ENCODE measurements at regions not wholly inside any gene's neighbourhood (a gene's known extent, or its start where the extent isn't known, plus 50 kb on each side); places are given as distances from the start of the nearest gene placed in this dataset.
"Not testable (repeated sequence)": the region's sequence is repeated elsewhere in the genome, so short reads cannot be mapped to it uniquely, and the experiment has no call there.

DNA sequence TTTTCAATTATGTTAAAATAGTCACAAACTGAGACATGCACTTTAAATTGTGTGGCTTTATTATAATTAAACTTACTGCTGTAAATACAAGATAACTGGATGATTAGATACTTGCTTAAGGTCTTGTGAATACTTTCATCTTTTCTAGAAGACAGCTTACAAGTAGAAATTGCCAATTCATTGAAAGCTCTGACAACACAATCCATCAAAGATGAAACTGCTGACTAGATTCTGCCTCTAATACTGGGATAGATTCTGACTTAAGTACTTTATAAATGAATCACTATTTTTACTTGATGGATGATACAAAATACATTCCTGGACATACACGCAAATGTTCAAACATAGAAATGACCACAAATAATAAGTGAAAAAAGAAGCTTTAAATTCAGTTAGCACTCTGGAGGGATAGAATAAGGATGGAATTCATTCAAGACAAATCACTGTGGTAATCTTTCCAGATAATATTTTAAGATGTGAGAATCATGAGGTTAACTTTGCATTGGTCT lies 876.8 kb downstream of the RPS29 start:
- DNase-seq (ENCODE audit: low spot score): no peak

DNA sequence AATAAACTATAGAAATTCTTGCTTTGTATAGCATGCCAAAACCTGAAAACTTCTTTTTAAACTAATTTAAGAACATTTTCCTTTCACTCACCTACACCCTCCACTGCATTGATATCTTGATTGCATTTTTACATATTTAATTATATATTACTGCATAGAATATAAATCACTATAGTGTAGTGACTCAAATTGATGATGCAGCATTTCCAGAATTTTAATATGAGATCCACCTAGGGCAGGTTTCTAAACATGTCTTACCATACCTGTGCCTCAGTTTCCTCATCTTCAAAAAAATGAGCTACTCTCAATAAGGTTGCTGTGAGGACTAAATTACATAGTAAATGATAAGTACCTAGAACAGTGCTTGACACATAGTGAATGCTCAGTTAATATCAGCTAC lies 881.5 kb downstream of the RPS29 start:
- DNase-seq (ENCODE audit: low spot score): no peak

DNA sequence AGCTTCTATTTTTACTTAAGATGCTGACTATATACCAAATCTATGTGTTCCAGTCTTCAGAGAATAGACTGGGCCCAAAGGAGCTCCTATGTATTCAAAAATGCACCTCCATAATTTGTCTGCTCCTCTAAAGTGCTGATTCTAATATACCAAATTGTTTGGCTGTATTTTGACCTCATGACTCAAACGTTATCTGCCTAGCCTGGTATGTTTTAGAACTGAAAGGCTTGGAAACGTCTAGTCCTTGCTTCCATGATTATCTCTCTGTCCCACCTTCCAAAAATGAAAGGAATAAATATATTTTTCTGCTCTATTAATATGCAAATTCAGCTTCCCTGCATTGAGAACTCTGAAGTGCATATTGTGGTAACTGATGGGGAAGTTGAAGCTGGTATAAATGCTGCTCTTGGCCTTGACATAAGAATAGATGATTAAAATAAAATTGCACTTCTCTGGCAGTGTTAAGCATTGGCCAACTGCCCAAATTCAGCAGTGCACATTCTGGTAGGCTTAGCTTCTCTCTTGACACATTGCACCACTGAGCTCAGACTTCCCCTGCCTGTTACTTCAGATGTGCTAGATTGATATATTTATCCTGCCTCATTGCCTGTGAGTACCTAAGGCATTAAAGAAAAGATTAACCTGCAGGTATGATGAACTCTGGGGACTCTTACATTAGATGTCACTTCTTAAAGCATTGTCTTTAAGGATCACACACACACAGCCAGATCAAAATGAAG lies 882.3 kb downstream of the RPS29 start:
- no peak for DNase-seq (ENCODE audit: low spot score)

DNA sequence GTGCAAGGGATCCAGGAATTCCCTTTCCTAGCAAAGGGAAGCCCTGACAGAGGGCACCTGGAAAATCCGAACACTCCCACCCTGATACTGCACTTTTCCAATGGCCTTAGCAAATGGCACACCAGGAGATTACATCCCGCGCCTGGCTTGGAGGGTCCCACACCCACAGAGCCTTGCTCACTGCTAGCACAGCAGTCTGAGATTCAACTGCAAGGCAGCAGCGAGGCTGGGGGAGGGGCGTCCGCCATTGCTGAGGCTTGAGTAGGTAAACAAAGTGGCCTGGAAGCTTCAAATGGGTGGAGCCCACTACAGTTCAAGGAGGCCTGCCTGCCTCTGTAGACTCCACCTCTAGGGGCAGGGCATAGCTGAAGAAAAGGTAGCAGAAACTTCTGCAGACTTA lies 888.8 kb downstream of the RPS29 start:
- not testable (repeated sequence) for DNase-seq (ENCODE audit: low spot score)

DNA sequence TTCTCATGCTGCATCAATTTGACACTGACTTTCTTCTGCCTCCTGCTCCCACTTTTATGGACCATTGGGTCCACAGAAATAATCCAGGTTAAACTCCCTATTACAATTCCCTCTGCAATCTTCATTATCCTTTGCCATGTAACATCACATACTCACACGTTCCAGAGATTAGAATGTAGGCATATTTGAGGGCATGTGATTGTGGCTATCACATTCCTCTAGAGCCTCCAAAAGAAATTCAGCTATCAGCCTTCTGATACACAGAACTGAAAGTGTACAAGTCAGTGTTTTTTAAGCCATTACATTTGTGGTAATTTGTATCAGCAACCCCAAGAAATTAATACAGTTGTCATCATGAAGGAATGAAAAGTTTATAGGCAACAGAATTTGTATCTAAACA lies 892.4 kb downstream of the RPS29 start:
- no peak for DNase-seq (ENCODE audit: low spot score)

DNA sequence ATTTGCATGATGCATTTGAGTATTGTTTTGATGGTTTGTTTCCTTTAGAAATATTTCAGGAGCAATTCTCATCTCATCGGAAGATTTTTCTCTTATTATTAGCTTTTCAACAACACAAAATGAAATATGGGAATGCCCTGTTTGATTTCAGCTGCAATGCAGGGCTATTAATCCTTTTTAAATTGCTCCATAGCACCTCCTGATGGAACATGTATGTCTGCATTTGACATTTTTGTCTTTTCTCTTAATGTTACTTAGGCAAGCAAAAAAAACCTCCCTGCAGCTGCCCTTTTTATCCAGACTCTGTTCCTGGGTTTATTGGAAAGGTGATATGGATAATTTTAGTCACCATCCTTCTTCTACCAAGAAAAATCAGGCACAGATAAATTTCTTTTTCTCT lies 895.8 kb downstream of the RPS29 start:
- DNase-seq (ENCODE audit: low spot score): no peak

DNA sequence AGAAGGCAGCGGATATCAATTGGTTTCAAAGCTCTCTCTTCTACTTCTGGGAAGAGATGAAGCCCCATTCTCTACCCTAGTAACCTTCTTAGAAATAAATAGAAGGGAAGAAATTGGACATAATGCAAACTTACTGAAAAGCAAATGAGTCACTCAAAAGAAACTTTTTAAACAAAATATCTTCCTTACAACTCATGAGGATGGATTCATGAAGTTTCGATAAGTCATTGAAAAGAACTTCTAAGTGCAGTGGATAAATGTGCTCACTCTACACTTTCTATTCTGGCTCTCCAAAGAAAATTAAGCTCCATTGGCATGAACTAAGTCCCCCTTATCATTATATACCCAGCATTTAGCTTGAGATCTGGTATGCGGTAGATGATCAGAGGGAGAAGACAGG lies 899.5 kb downstream of the RPS29 start:
- DNase-seq (ENCODE audit: low spot score): no peak

DNA sequence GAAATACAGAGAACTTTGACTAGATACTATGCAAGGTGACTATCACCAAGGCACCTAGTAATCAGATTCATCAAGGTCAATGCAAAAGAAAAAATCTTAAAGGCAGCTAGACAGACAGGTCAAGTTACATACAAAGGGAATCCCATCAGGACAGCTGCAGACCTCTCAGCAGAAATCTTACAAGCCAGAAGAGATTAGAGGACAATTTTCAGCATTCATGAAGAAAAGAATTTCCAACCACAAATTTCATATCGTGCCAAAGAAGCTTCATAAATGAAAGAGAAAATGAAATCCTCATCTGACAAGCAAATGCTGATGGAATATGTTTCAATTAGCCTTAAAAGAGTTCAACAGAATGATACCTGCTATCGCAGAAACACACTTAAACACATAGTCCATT lies 913.7 kb downstream of the RPS29 start:
- no peak for DNase-seq (ENCODE audit: low spot score)

DNA sequence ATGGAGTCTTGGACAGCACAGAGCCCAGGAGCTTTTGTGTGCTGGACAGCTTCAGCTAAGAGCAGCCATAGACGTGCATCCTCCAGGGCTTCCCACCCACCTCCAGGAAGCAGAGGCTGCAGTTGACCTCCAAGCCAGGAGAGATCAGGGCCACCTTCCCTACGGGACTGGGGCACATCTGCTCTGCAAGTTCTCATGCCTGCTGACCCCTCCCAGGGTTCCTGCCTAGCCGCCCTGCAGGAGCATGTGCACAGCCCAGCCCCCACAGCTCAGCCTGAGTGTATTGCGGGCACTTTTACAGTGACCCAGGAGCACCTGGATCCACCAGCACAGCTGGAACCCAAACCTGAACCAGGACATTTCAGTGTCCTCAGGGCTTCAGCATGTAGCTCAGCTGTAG lies 915.2 kb downstream of the RPS29 start:
- DNase-seq (ENCODE audit: low spot score): no peak

DNA sequence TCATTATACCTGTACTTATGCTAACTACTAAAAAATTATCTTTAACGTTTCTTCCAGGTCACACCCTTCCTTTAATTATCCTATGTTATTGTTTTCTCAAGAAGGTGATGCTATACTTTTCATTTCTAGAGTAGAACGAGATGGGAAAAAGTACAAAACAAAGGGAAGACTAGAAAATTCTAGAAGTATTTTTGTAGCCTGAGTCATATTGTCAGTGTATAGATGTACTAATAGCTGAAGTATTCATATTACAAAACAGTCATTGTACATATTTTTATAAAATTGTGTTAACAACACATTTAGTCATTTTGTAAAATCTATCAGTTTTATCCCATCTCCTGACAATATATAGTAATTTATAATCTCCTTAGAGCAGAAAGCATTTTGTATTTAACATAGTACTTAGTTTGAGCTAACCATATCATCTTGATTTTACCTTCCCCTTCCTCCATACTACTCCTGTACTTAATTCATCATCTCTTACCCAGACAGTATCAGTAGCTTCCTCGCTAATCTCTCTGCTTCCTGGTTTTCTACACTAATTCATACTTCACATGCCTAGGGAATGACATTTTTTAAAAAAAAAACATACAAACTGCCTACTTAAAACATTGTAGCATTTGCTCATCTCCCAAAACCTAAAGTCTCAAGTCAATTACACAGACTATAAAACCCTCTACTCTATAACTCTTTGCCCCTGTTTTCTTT lies 920.9 kb downstream of the RPS29 start:
- DNase-seq (ENCODE audit: low spot score): no peak

DNA sequence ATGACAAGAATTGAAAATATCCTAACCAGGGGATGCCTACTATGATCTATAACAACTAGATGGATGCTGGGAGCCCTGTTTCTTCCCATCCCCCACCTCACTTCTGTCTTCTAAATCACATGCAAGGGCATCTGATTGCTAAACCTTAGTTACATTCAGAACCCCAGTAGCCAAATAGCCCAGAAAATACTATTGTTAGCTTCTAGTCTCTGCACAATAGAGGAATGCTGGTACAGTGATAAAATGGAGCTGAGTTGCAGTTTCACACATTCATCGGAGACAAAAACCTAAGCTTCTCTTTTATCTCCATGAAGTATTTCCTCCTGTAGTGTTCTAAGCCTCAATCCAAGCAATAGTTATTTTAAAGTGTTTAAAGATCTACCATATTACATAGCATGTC lies 942.9 kb downstream of the RPS29 start:
- no peak for DNase-seq (ENCODE audit: low spot score)

DNA sequence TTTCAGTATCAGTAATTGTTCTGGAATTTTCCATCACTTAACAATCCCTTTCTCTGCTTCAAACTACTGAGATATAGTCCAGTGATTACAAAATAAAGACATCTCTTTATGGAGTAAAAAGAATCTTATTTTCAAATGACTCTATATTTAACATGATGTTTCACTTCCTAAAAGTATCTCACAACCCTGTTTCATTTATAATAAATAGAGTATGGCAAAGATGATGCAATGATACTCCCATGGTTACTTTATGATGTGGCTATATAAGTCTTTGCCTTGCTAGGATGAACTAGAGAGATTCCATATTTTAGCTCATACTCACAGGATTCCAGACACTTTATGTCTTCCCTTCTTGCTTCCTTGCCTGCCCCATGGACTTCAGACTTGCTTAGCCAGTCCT lies 953.5 kb upstream of the MDGA2 start:
- no peak for DNase-seq (ENCODE audit: low spot score)

DNA sequence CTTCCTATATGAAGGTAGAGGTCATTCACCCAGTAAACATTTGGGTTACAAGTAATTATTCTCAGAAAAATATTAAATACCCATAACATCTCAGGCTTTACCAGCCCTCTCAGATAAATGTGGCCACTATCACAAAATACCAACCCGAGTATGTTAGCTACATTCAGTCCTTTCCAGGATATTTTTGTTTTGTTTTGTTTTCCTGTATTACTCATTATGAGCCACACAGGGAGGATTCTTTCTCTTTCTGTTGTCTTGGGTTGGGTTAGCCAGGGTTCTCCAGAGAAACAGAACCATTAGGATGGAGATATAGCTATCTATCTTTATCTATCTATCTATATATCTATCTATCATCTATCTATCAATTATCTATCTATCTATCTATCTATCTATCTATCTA lies 947.6 kb upstream of the MDGA2 start:
- DNase-seq (ENCODE audit: low spot score): no peak

DNA sequence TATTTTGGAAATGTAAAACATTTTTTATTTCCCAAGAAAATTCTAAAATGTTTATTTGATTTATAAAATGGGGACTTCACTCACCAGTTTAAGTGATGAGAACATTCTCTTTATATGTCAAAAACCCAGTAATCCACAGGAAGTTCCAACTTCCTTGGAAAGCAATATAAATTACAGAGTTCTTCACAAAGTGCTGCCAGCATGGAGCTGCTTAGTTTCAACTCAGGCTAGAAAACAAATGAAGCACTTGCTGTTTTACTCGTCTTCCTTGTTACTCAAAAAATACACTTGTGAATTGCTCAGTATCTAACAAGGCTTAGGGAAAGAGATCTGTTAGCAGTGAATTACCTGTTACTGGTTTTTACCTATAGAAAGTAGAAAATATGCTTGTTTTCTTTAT lies 942.7 kb upstream of the MDGA2 start:
- no peak for DNase-seq (ENCODE audit: low spot score)

DNA sequence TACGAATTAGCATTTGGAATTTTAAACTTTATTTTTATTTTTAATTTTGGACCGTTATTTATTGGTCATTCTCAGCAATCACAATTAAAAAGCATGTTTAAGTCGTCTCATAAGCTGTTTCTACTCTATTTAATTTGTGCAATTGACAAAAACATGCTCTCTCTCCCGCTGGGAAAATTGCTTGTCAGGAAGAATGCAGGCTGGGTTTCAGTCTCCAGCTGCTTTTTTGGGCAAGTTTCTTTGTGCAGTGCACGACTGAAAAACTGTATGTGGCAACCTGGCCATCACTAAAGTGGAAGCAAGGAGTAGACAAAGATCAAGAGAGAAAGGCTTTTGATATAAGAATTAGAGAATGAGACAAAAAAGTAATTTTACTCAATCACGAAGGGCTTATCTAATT lies 941.5 kb upstream of the MDGA2 start:
- DNase-seq (ENCODE audit: low spot score): no peak

DNA sequence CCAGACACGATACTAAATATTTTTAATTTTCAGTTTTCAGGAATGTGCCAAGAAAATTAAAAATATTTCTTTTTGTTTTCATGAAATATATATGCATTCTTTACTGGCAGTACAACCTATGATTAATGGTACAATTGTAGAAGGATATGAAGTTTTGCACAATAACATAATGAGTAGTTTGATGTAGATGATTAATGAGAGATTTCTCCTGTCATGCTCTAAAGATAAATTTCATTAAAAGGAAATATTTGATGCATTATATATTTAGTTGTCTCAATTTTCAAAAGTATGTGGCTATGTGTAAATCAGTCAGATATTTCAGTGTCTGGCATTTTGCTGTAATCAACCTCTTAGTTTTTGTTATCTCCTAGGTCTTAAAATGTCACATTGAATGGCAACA lies 940.2 kb upstream of the MDGA2 start:
- DNase-seq (ENCODE audit: low spot score): no peak

DNA sequence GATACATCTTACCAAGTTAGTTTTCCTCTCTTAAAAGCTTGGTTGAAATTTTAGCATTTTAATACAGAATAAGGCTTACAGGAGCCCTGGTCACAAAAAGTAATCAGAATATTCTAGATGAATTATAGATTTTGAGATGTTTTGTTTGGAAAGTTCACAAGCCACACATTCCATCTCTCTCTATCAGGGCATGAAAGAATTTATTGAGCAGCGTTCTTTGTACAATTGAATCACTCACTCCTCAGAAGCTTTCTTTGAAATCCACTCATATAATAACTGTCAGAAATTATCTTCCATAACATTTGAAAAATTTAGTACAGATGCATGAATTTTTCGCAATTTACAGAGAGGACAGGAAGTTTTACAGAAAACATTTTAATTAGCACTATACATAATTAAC lies 938.6 kb upstream of the MDGA2 start:
- DNase-seq (ENCODE audit: low spot score): no peak

DNA sequence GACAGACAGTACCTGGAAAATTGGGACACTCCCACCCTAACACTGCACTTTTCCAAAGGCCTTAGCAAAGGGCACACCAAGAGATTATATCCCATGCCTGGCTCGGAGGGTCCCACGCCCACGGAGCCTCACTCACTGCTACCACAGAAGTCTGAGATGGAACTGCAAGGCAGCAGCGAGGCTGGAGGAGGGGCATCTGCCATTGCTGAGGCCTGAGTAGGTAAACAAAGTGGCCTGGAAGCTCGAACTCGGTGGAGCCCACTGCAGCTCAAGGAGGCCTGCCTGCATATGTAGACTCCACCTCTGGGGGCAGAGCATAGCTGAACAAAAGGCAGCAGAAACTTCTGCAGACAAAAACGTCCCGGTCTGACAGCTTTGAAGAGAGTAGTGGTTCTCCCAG lies 931.6 kb upstream of the MDGA2 start:
- DNase-seq (ENCODE audit: low spot score): not testable (repeated sequence)

DNA sequence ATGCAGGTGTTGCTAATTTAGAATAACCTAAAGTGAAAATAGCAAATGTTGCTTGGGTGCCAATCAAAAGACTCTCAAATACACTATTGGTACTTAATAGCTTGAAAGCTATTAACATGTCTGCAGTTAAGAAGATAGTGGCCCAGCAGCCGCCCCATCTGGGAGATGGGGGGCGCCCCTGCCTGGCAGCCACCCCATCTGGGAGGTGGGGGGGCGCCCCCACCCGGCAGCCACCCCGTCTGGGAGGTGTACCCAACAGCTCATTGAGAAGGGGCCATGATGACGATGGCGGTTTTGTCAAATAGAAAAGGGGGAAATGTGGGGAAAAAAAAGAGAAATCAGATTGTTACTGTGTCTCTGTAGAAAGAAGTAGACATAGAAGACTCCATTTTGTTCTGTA lies 923.1 kb upstream of the MDGA2 start:
- DNase-seq (ENCODE audit: low spot score): no peak

DNA sequence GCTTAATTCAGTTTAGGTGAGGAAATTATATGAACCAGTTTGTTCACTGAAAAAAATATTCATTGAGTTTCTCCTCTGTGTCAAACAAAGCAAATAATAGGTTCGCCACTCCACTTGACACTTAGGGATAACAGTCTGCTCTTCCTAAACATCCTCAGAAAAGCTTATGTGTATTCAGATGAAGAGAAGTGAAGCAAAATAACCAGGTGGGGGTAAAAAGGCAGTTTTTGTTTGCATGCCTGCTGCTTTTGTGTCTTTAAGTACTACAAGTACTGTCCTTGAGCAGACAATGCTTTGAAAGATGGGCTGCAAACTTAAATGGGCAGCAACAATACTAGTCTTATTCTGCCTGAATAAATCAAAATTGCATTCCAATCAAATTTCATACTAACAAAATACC lies 910.7 kb upstream of the MDGA2 start:
- DNase-seq (ENCODE audit: low spot score): no peak

DNA sequence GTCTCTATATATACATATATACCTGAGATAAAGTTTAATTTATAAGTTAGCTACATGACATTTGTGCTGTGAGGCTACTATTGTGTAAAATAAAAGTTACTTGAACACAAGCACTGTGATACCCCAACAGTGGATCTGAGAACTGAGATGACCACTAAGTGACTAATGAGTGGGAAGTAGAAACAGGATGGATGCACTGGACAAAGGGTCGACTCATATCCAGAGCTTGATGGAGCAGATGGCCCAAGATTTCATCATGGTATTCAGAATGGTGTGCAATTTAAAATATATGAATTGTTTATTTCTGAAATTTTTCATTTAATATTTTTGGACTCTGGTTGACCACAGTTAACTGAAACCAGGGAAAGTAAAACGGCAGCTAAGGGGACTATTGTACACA lies 908.6 kb upstream of the MDGA2 start:
- DNase-seq (ENCODE audit: low spot score): no peak

DNA sequence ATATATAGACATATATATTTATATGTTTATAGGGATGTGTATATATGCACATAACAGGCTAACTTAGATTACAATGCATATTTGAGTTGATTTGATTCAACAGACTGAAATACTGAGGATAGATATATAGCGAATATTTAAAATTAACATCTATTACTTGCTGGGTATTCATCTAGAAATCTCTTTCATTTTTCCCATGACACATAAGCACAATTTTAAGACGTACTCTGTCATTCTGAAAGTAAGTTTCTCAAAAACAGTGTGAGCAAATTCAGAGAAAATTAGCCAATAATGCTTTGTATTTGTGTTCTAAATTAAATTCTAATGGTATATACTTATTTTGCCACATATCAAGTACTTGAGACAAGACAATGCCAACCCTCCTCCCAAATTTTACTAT lies 907.5 kb upstream of the MDGA2 start:
- DNase-seq (ENCODE audit: low spot score): no peak

DNA sequence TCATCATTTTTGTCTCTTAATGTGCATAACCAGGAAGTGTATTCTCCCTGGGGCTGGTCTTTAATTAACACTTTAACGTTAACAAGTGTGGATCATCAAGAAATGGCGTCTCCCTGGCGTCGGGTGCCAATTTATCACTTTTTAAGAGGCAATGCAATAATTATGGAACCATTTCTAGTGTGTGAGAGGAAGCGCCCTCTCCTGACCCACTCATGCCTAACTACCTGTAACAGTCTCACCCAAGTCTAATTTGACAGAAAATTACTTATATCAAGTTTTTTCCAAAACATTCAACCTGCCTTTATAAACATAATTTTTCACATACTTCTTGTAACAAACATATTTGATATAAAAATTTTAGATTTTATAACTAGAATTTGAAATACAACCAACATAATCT lies 905.3 kb upstream of the MDGA2 start:
- no peak for DNase-seq (ENCODE audit: low spot score)

DNA sequence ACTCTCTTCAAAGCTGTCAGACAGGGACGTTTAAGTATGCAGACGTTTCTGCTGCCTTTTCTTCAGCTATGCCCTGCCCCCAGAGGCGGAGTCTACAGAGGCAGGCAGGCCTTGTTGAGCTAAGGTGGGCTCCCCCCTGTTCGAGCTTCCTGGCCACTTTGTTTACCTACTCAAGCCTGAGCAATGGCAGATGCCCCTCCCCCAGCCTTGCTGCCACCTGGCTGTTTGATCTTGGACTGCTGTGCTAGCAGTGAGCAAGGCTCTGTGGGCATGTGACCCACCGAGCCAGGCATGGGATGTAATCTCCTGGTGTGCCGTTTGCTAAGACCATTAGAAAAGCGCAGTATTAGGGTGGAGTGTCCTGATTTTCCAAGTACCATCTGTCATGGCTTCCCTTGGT lies 900.4 kb upstream of the MDGA2 start:
- no peak for DNase-seq (ENCODE audit: low spot score)
